SKM-1 treated with dmso at 0.1 percent for 144 hours (cell line): ENCODE measurements at regions not wholly inside any gene's neighbourhood (a gene's known extent, or its start where the extent isn't known, plus 50 kb on each side); places are given as distances from the start of the nearest gene placed in this dataset.
"Not testable (repeated sequence)": the region's sequence is repeated elsewhere in the genome, so short reads cannot be mapped to it uniquely, and the experiment has no call there.

Experiments used
- DNase-seq: peaks from one replicate; lab custom pipeline; 2025; ENCODE audit not compliant: unreplicated experiment; lab: John Stamatoyannopoulos, UW

DNA sequence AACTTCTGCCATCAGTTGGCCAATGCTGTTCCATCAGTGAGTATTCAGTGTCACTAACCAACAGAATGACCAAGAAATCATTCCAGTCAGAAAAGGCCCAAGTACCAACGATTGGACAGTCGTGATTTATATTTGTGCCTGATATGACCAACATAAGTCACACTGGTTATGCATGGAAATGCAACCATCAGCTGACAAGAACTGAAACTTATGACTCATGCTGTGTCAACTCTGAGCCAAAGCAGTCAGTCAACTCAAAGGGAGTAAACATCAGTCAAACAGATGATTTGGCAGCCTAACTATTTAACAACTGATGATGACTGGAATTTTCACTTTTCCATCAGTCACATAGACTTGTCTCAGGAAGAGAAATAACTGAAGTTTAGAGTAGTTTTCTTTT lies 142.4 kb downstream of the ANXA2 start:
- DNase-seq: no peak

DNA sequence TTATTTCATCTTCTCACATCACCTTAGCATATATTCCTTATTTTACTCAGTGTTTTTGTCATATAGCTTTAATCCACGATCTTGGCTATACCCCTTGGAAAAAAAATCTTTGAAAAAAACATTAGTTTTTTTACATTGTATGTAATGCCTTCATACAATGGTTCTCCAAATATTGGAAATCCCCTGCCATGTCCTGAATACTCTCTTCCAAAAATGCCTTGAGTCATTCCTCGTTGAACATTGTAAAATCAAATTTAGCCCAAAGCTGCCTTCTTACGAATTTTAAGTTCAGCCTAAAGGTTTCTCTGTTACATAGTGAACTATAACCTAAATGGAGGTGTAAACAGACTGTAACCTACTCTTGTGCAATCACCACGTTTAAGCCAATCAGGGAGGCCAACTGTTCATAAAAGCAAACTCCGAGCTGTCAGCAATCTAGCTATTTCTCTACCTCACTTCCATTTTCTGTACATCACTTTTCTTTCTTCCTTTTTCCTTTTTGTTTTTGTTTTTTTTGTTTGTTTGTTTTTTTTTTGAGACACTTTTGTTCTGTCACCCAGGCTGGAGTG lies 140.1 kb downstream of the ANXA2 start:
- no peak for DNase-seq

DNA sequence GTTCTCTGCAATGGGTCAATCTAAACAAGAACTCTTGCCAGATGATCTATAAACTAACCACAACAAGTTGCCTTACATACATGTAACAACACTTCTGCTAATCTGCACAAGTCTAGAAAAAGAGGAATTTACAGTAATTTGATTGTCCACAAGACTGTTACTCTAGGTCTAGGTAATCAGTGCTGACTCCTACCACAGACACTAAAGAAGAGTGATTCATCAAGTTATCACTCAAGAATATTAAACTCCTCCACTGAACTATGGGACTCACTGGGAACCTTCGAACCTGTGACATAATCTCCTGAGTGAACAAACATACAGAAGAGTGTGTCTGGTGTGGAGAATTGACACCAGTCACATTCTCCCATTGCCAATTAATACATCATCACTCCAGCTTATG lies 138.3 kb downstream of the ANXA2 start:
- no peak for DNase-seq

DNA sequence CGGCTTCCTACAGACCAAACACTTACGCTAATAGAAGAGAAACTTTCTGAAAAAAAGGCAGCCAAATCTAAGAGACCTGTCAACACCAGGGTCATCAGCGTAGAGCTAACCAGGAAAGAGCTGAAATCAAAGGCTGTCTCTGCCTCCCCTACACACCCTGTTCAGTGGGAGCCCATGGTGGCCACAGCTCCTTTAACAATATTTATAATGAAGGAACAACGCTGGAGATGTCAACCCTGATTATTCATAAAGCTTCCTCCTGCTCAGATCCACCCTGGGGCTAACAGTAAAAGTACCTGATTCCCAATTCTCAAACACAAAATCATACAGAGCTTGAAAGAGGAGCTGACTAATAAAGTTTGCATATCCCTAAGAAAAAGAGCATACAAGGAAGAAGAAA lies 133.7 kb downstream of the ANXA2 start:
- no peak for DNase-seq

GRCh38 chr15:60264566-60264965 lies 133.2 kb downstream of the ANXA2 start:
- DNase-seq: no peak

- no peak for DNase-seq
These were observed 132.7 kb downstream of the ANXA2 start for GRCh38 chr15:60265057-60265456.

DNA sequence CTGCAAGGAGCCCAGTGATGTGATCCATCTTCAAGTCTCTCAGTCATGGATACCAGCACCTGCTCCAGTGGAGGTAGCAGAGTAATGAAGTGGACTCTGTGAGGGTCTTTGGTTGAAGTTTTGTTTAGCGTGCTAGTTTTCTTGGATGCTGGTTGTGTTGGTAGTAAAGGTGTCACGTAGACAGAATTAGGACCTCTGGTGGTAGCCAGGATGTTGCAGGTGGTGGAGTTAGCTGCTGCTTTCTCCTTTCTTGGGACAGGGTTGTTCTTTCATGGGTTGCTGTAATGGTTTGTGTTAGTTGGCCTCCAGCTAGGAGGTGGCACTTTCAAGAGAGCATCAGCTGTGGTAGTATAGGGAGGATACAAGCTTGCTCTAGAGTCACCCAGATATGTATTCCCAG lies 125.2 kb downstream of the ANXA2 start:
- DNase-seq: no peak

GRCh38 chr15:60275624-60276023 lies 122.2 kb downstream of the ANXA2 start:
- DNase-seq: no peak

- DNase-seq: no peak
These were observed 118.9 kb downstream of the ANXA2 start for GRCh38 chr15:60278879-60279278.

DNA sequence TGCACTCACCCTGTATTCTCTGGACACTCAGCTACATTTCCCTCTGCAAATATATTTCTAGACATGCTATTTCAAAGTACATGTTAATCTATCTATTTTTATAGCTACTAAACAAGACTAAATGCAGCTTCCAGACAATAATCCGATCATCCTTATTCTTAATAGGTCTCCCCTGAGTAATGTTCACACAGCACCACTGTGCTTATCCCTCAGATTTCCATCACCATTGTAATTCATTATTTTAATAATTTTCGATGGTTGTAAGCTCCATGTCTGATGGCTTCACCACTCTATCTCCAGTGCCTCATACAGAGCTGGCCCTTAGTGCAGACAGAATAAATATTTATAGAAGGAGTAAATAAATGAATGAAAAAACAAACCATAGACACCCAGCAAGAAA lies 117.5 kb downstream of the ANXA2 start:
- no peak for DNase-seq

DNA sequence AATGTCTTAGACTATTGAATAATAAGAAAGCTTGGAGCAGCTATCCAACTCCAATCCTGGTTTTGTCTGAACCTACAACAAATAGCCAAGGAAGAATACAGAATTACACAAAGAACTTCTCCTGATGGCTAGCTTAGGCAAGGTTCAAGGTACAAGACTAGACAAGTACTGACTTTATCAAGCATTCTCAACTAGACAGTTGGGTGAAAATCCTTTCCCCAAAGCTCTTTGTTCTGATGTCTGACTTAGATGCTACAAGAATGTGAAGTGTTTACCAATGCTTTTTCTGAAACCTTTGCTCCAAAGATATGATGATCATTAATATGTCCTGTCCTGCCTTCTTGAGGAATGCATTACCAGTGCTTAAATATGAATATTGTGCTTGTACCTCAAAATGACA lies 113.8 kb downstream of the ANXA2 start:
- DNase-seq: no peak

- DNase-seq: not testable (repeated sequence)
These were observed 101.9 kb downstream of the ANXA2 start for GRCh38 chr15:60295901-60296300.

DNA sequence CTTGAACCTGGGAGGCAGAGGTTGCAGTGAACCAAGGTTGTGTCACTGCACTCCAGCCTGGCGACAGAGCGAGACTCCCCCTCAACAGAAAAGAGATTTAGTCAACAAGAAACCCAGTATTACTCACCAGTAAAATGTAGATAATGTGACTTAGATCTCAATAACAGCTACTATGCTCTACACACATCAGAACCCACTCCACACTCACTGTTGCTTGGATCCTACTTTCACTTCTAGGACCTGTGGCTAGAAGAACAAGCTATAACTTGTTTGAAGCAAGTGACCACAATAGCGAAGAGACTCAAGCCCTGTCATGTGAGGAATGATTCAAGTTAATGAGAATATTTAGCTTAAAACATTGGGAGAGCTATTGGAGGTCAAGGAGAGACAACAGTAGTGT lies 100.7 kb downstream of the ANXA2 start:
- DNase-seq: no peak
